Duodenal mucosa (tissue), 2 donors: ENCODE measurements at regions not wholly inside any gene's neighbourhood (a gene's known extent, or its start where the extent isn't known, plus 50 kb on each side); places are given as distances from the start of the nearest gene placed in this dataset.

ENCODE experiments used
- H3K27ac ChIP-seq: one replicate; pipeline ENCODE4 v1.7.0; 2013; ENCODE audit warnings: low read depth, low read length
- H3K27me3 ChIP-seq, 2 donors: one replicate each; pipeline ENCODE4 v1.7.0; 2013; ENCODE audit warnings: low read length in 2 of 2, control low read depth in 1 of 2; ENCODE audit not compliant: insufficient read depth in 2 of 2, control insufficient read depth in 1 of 2
- H3K36me3 ChIP-seq, 2 donors: one replicate each; pipeline ENCODE4 v1.7.0; 2013; ENCODE audit warnings: low read length in 2 of 2, control low read depth in 1 of 2; ENCODE audit not compliant: insufficient read depth in 2 of 2, control insufficient read depth in 1 of 2
- H3K4me1 ChIP-seq, 2 donors: one replicate each; pipeline ENCODE4 v1.7.0; 2013; ENCODE audit warnings: low read length in 2 of 2, control low read depth in 1 of 2; ENCODE audit not compliant: insufficient read depth in 2 of 2, control insufficient read depth in 1 of 2
- H3K4me3 ChIP-seq, 2 donors: one replicate each; pipeline ENCODE4 v1.7.0; 2013; ENCODE audit warnings: low read length in 2 of 2, low read depth in 1 of 2
- H3K9ac ChIP-seq, 2 donors: one replicate each; pipeline ENCODE4 v1.7.0; 2013; ENCODE audit warnings: low read length in 2 of 2, low read depth in 1 of 2
- H3K9me3 ChIP-seq, 2 donors: one replicate each; pipeline ENCODE4 v1.7.0; 2013; ENCODE audit warnings: low read length in 2 of 2, control low read depth in 1 of 2; ENCODE audit not compliant: control insufficient read depth in 1 of 2

GRCh38 chr12:28601570-28602058 is 411.4 kb downstream of the CCDC91 start:
- Histone ChIP-seq H3K4me1 (no peaks in the 10 kb centered on the region), H3K9me3 (no peaks in the 10 kb centered on the region), H3K27me3 (no peaks in the 10 kb centered on the region), H3K4me3 (no peak overlapping the region), H3K27ac (no peak overlapping the region), H3K9ac (no peak overlapping the region), H3K36me3 (no peaks in the 10 kb centered on the region)

GRCh38 chr12:28602786-28603185 is 412.5 kb downstream of the CCDC91 start:
- H3K27me3 ChIP-seq = no peaks in the 10 kb centered on the region
- H3K4me3 ChIP-seq = no peak overlapping the region
- no peak overlapping the region for H3K9ac ChIP-seq
- H3K4me1 ChIP-seq = no peaks in the 10 kb centered on the region
- peaks cover 0 to 12% of the 10 kb centered on the region in 2 donors for H3K9me3 ChIP-seq
- H3K27ac ChIP-seq = no peak overlapping the region
- H3K36me3 ChIP-seq = no peaks in the 10 kb centered on the region

- no peak overlapping the region for H3K27ac ChIP-seq
- no peaks in the 10 kb centered on the region for H3K36me3 ChIP-seq
- no peak overlapping the region for H3K9ac ChIP-seq
- no peaks in the 10 kb centered on the region for H3K4me1 ChIP-seq
- H3K27me3 ChIP-seq = no peaks in the 10 kb centered on the region
- no peak overlapping the region for H3K4me3 ChIP-seq
- peaks cover 0 to 14% of the 10 kb centered on the region in 2 donors for H3K9me3 ChIP-seq
Observed at GRCh38 chr12:28603239-28603638, 413.0 kb downstream of the CCDC91 start.

GRCh38 chr12:28603801-28604200 is 413.5 kb downstream of the CCDC91 start:
- H3K36me3 ChIP-seq = no peaks in the 10 kb centered on the region

GRCh38 chr12:28604240-28604639 is 414.0 kb downstream of the CCDC91 start:
- no peak overlapping the region for H3K27ac ChIP-seq
- H3K27me3 ChIP-seq = no peaks in the 10 kb centered on the region
- no peak overlapping the region for H3K4me3 ChIP-seq
- H3K9me3 ChIP-seq = peaks cover 0 to 14% of the 10 kb centered on the region in 2 donors
- no peak overlapping the region for H3K9ac ChIP-seq
- H3K36me3 ChIP-seq = no peaks in the 10 kb centered on the region
- no peaks in the 10 kb centered on the region for H3K4me1 ChIP-seq

More at GRCh38 chr12:28603801-28604200, 413.5 kb downstream of the CCDC91 start:
- Histone ChIP-seq H3K27ac (no peak overlapping the region), H3K9me3 (peaks cover 0 to 14% of the 10 kb centered on the region in 2 donors), H3K27me3 (no peaks in the 10 kb centered on the region), H3K9ac (no peak overlapping the region), H3K4me3 (no peak overlapping the region), H3K4me1 (no peaks in the 10 kb centered on the region)

- Histone ChIP-seq H3K36me3 (no peaks in the 10 kb centered on the region), H3K4me1 (peaks cover 0 to 4% of the 10 kb centered on the region in 2 donors), H3K27ac (no peak overlapping the region), H3K4me3 (no peak overlapping the region), H3K27me3 (no peaks in the 10 kb centered on the region), H3K9ac (no peak overlapping the region), H3K9me3 (peaks cover 0 to 14% of the 10 kb centered on the region in 2 donors)
Observed at GRCh38 chr12:28606967-28607557, 416.8 kb downstream of the CCDC91 start.

- no peak overlapping the region for H3K4me3 ChIP-seq
- no peak overlapping the region for H3K9ac ChIP-seq
- peaks cover 0 to 14% of the 10 kb centered on the region in 2 donors for H3K9me3 ChIP-seq
- H3K27me3 ChIP-seq = no peaks in the 10 kb centered on the region
- no peaks in the 10 kb centered on the region for H3K36me3 ChIP-seq
- H3K27ac ChIP-seq = no peak overlapping the region
- peaks cover 0 to 4% of the 10 kb centered on the region in 2 donors for H3K4me1 ChIP-seq
Observed at GRCh38 chr12:28610401-28611114, 420.3 kb downstream of the CCDC91 start.

- H3K9me3 ChIP-seq = peaks cover 0 to 14% of the 10 kb centered on the region in 2 donors
- peaks cover 0 to 4% of the 10 kb centered on the region in 2 donors for H3K4me1 ChIP-seq
- no peak overlapping the region for H3K4me3 ChIP-seq
- no peak overlapping the region for H3K9ac ChIP-seq
- no peaks in the 10 kb centered on the region for H3K27me3 ChIP-seq
- H3K36me3 ChIP-seq = no peaks in the 10 kb centered on the region
- no peak overlapping the region for H3K27ac ChIP-seq
Observed at GRCh38 chr12:28611115-28611435, 420.8 kb downstream of the CCDC91 start.

- H3K27ac ChIP-seq = no peak overlapping the region
- H3K4me1 ChIP-seq = peaks cover 0 to 4% of the 10 kb centered on the region in 2 donors
- H3K9me3 ChIP-seq = peaks cover 0 to 14% of the 10 kb centered on the region in 2 donors
Observed at GRCh38 chr12:28611449-28611848, 421.2 kb downstream of the CCDC91 start.

GRCh38 chr12:28618171-28618570 is 427.9 kb downstream of the CCDC91 start:
- Histone ChIP-seq H3K4me1 (no peaks in the 10 kb centered on the region), H3K27ac (no peak overlapping the region), H3K36me3 (no peaks in the 10 kb centered on the region), H3K9me3 (no peaks in the 10 kb centered on the region), H3K27me3 (no peaks in the 10 kb centered on the region), H3K9ac (no peak overlapping the region), H3K4me3 (no peak overlapping the region)

More at GRCh38 chr12:28611449-28611848, 421.2 kb downstream of the CCDC91 start:
- Histone ChIP-seq H3K36me3 (no peaks in the 10 kb centered on the region), H3K27me3 (no peaks in the 10 kb centered on the region), H3K9ac (no peak overlapping the region), H3K4me3 (no peak overlapping the region)
